ENCODE measurements at regions not wholly inside any gene's neighbourhood (a gene's known extent, or its start where the extent isn't known, plus 50 kb on each side); places are given as distances from the start of the nearest gene placed in this dataset.

DNA sequence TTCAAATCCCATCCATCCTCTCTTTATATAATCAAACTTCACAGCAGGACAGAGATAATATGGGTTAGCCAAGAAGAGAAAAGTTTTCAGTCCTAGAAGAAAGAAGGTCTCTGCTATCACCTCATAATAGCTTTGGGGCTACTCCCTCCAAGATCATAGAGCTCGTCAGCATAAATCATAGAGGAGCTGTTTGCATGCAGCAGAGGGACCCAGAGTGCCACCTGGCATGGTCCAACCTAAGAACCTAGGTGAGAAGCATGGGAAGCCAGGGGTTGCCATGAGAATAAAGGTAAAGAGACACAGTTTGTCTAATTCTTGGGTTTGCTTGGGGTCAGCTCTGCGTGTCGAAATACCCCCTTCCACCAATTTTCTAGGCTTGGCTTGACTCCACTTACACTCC is 87.1 kb upstream of the CYP1B1 start:
- H3K36me3 Mint-ChIP-seq (ENCODE audit: low read depth) = no peaks in the 10 kb centered on the region
- peaks cover 4% of the 10 kb centered on the region for H3K27me3 Mint-ChIP-seq (ENCODE audit: low read depth)
- peaks cover 6% of the 10 kb centered on the region for H3K4me1 Mint-ChIP-seq
- no peak overlapping the region for H3K27ac Mint-ChIP-seq (ENCODE audit: unreplicated experiment)
- TF ChIP-seq, protein P1, sequence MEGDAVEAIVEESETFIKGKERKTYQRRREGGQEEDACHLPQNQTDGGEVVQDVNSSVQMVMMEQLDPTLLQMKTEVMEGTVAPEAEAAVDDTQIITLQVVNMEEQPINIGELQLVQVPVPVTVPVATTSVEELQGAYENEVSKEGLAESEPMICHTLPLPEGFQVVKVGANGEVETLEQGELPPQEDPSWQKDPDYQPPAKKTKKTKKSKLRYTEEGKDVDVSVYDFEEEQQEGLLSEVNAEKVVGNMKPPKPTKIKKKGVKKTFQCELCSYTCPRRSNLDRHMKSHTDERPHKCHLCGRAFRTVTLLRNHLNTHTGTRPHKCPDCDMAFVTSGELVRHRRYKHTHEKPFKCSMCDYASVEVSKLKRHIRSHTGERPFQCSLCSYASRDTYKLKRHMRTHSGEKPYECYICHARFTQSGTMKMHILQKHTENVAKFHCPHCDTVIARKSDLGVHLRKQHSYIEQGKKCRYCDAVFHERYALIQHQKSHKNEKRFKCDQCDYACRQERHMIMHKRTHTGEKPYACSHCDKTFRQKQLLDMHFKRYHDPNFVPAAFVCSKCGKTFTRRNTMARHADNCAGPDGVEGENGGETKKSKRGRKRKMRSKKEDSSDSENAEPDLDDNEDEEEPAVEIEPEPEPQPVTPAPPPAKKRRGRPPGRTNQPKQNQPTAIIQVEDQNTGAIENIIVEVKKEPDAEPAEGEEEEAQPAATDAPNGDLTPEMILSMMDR (conservative IDR thresholded peaks at IDR 0.05) = no peak
- no peak overlapping the region for H3K4me3 Mint-ChIP-seq
- no peak for DNase-seq (ENCODE audit: low read depth, low spot score)
- no peaks in the 10 kb centered on the region for H3K9me3 Mint-ChIP-seq

DNA sequence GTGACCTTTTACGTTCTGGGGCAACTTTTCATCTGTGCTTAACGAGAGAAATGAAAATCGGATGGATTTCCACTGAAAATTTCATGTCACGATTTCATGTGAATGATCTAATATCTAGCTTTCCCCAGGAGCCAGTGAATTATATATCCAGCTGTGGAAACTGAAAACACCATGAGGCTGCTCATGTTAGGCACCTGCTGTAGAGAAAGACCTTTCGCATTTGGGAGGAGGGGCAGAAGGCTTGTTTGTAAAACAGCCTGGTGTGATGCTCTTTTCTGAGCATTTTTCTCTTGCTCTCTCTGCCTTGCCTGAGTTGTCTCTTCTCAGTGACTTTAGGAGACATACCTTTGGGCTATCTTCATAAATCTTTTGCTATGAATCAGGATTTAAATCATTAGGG is 84.6 kb upstream of the CYP1B1 start:
- H3K27me3 Mint-ChIP-seq (ENCODE audit: low read depth) = peaks cover 4% of the 10 kb centered on the region
- no peak overlapping the region for H3K4me3 Mint-ChIP-seq
- H3K27ac Mint-ChIP-seq (ENCODE audit: unreplicated experiment) = no peak overlapping the region

DNA sequence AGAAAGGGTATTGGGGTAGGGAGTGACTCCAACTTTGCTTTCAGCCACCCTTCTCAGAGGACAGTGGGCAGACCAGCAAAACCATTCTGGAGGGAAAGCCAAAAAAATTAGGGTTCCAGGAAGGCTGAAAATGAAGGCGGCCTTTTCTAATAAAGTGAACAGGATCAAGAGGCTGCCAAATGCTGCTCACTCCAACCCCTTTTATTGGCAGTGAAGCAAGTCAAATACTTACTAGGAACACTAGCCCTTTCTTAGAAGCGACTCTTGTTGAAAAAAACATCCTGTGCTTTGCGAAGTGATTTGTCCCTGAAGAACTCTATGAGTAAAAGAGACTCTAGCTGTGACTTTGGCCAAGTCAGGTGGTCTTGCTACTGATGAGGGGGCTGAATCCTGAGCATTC is 83.6 kb upstream of the CYP1B1 start:
- H3K9me3 Mint-ChIP-seq = no peaks in the 10 kb centered on the region
- no peaks in the 10 kb centered on the region for H3K36me3 Mint-ChIP-seq (ENCODE audit: low read depth)
- peaks cover 6% of the 10 kb centered on the region for H3K4me1 Mint-ChIP-seq
- H3K27me3 Mint-ChIP-seq (ENCODE audit: low read depth) = peaks cover 4% of the 10 kb centered on the region
- H3K27ac Mint-ChIP-seq (ENCODE audit: unreplicated experiment) = no peak overlapping the region
- H3K4me3 Mint-ChIP-seq = no peak overlapping the region
- TF ChIP-seq, protein P1 (conservative IDR thresholded peaks at IDR 0.05) = no peak
- DNase-seq (ENCODE audit: low read depth, low spot score) = no peak

More for the DNA sequence above, 84.6 kb upstream of the CYP1B1 start:
- H3K4me1 Mint-ChIP-seq = peaks cover 6% of the 10 kb centered on the region
- H3K36me3 Mint-ChIP-seq (ENCODE audit: low read depth) = no peaks in the 10 kb centered on the region
- DNase-seq (ENCODE audit: low read depth, low spot score) = no peak
- no peaks in the 10 kb centered on the region for H3K9me3 Mint-ChIP-seq
- TF ChIP-seq, protein P1 (conservative IDR thresholded peaks at IDR 0.05) = no peak

DNA sequence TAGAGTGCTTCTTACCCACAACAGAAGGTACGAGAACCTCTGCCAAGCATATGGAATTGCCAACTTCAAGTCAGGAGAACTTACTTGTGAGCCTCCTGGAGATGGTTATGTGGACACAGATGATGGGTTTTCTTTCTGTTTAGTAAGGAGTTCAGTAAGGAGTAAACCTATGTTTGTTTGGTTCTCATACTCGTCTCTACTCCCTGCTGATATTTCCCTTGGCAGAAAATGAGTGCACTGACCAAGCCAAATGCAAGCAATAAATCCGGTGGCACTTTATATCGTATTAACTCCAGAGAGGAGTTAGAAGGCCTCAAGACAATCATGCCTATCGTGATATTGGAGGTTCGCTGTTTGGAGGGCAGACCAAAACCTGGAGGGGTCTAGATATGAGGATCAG is 83.2 kb upstream of the CYP1B1 start:
- no peaks in the 10 kb centered on the region for H3K36me3 Mint-ChIP-seq (ENCODE audit: low read depth)
- no peak overlapping the region for H3K4me3 Mint-ChIP-seq
- peaks cover 4% of the 10 kb centered on the region for H3K27me3 Mint-ChIP-seq (ENCODE audit: low read depth)
- no peak overlapping the region for H3K27ac Mint-ChIP-seq (ENCODE audit: unreplicated experiment)
- no peak for DNase-seq (ENCODE audit: low read depth, low spot score)
- no peaks in the 10 kb centered on the region for H3K9me3 Mint-ChIP-seq
- peaks cover 6% of the 10 kb centered on the region for H3K4me1 Mint-ChIP-seq
- TF ChIP-seq, protein P1 (conservative IDR thresholded peaks at IDR 0.05) = no peak

DNA sequence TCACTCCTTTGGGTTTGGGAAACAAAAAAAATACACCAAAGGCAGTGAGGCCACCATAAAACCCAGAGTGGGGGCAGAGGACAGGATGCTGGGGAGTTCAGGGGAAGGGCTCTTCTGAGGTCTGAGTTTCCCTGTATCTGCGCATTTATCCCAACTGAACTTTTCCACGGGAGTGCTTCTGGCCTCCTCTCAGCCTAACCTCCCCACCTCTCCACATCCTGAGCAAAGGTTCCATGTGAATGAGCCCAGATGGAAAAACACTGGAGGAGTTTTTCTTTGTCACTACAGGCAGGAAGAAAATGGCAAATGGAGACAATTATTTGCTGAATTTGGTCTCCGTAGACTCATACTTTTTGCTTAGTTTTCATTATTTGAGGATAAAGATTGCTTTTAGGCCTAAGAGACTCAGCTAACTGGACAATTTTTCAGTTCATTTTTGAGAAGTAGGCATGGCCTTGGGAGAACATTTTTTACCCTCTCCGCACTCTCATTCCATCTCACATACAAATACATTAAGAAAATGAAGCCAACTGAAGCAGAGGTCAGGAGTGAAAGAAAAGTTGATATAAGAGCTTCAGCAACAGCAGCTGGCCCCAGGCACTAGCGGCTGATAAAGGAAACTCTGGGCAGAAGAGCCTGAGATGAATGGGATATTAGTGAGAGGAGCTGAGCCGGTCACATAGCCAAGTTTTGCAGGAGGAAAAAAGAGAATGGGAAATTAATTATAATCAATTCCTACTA is 82.6 kb upstream of the CYP1B1 start:
- Mint-ChIP-seq H3K27me3 (ENCODE audit: low read depth) (peaks cover 4% of the 10 kb centered on the region), H3K36me3 (ENCODE audit: low read depth) (no peaks in the 10 kb centered on the region), H3K27ac (ENCODE audit: unreplicated experiment) (no peak overlapping the region), H3K9me3 (no peaks in the 10 kb centered on the region), H3K4me3 (no peak overlapping the region), H3K4me1 (peaks cover 6% of the 10 kb centered on the region)
- DNase-seq (ENCODE audit: low read depth, low spot score) = no peak
- TF ChIP-seq, protein P1 (conservative IDR thresholded peaks at IDR 0.05) = no peak
